Panc1 (cell line): ENCODE measurements at regions not wholly inside any gene's neighbourhood (a gene's known extent, or its start where the extent isn't known, plus 50 kb on each side); places are given as distances from the start of the nearest gene placed in this dataset.

Experiments used
- ATAC-seq: fragments of 200-7000 bp; cut with Tn5 transposase; 2 replicates; pipeline ENCODE4 v1.9.1; 2020; ENCODE audit warnings: mild to moderate bottlenecking, moderate library complexity
- BruUV-seq: library from RNA; stranded (reverse); fragments of 400-500 nt; replicated peaks from 2 replicates; lab custom pipeline; 2021; lab: Mats Ljungman, UMichigan
- CTCF ChIA-PET: fragments of 300-600 bp; sonication (Branson Sonifier 250); formaldehyde crosslinking; loops from one replicate; lab custom pipeline; 2022; ENCODE audit warnings: antibody characterized with exemption; lab: Charles Lee
- POLR2A ChIA-PET: fragments of 300-600 bp; sonication (Branson Sonifier 250); formaldehyde crosslinking; loops from one replicate; lab custom pipeline; 2022; ENCODE audit warnings: antibody characterized with exemption; lab: Charles Lee
- DNase-seq: peaks from one replicate; pipeline ENCODE4 v3.0.0-alpha.2; 2010; ENCODE audit warnings: low read depth, low spot score
- H3K27ac ChIP-seq: 2 replicates; pipeline ENCODE4 v1.5.1; 2011; ENCODE audit warnings: mild to moderate bottlenecking, low read length, inconsistent platforms
- H3K27me3 ChIP-seq: fragments of 200-500 bp; sonication (Bioruptor generic); 2 replicates; pipeline ENCODE4 v1.6.0; 2014; ENCODE audit warnings: low read length, inconsistent platforms; ENCODE audit not compliant: control insufficient read depth, insufficient read depth
- H3K36me3 ChIP-seq: fragments of 200-500 bp; sonication (Bioruptor generic); 2 replicates; pipeline ENCODE4 v1.5.1; 2014; ENCODE audit warnings: inconsistent platforms, mild to moderate bottlenecking, low read length, moderate library complexity; ENCODE audit not compliant: control insufficient read depth, insufficient read depth
- H3K4me1 ChIP-seq: 2 replicates; pipeline ENCODE4 v1.5.1; 2011; ENCODE audit warnings: inconsistent platforms, mild to moderate bottlenecking, low read length, moderate library complexity; ENCODE audit not compliant: control insufficient read depth, insufficient read depth
- H3K4me3 ChIP-seq, 2 experiments: 2 replicates each; pipeline ENCODE4 v1.5.1; 2011 to 2012; ENCODE audit warnings: low read depth in 2 of 2, low read length in 2 of 2, mild to moderate bottlenecking in 2 of 2, inconsistent platforms in 1 of 2, moderate library complexity in 1 of 2
- H3K9me3 ChIP-seq: fragments of 200-500 bp; sonication (Bioruptor generic); 2 replicates; pipeline ENCODE4 v1.5.1; 2014; ENCODE audit warnings: low read depth, mild to moderate bottlenecking, inconsistent platforms, low read length, moderate library complexity; ENCODE audit not compliant: control insufficient read depth, insufficient read depth
- POLR2AphosphoS5 ChIP-seq: IDR thresholded peaks from 2 replicates; pipeline ENCODE4 v1.6.1; 2012; ENCODE audit warnings: mild to moderate bottlenecking, low read depth, low read length, moderate library complexity
- SIN3A ChIP-seq: IDR thresholded peaks from 2 replicates; pipeline ENCODE4 v1.6.1; 2012; ENCODE audit warnings: low read depth, mild to moderate bottlenecking, low read length, moderate library complexity, borderline replicate concordance; ENCODE audit not compliant: insufficient read depth
- TCF7L2 ChIP-seq: IDR thresholded peaks from 2 replicates; pipeline ENCODE4 v1.6.1; 2011; ENCODE audit warnings: mild to moderate bottlenecking, low read depth, low read length, inconsistent platforms
- in situ Hi-C: cut with HindIII; loops from 2 replicates; pipeline ENCODE4 v1.10.0; 2016; ENCODE audit warnings: low sequenced_read_pairs, low pct_unique_long_range_greater_than_20kb
- intact Hi-C: fragments of 100-400 bp; cut with micrococcal nuclease; formaldehyde crosslinking; loops from one replicate; pipeline ENCODE4 v1.10.0; 2022; ENCODE audit not compliant: unreplicated experiment
- TF ChIP-seq, protein P1 (sequence below), 2 experiments: IDR thresholded peaks; 2 replicates each; pipeline ENCODE4 v1.6.1; 2011 to 2012; ENCODE audit warnings: low read depth in 2 of 2, control low read depth in 1 of 2, low read length in 1 of 2, mild to moderate bottlenecking in 1 of 2, moderate library complexity in 1 of 2; ENCODE audit not compliant: insufficient read depth in 1 of 2
- TF ChIP-seq, protein P2 (sequence below): fragments of 450-650 bp; IDR thresholded peaks from 2 replicates; pipeline ENCODE4 v1.5.1; 2017; ENCODE audit warnings: mild to moderate bottlenecking

DNA sequence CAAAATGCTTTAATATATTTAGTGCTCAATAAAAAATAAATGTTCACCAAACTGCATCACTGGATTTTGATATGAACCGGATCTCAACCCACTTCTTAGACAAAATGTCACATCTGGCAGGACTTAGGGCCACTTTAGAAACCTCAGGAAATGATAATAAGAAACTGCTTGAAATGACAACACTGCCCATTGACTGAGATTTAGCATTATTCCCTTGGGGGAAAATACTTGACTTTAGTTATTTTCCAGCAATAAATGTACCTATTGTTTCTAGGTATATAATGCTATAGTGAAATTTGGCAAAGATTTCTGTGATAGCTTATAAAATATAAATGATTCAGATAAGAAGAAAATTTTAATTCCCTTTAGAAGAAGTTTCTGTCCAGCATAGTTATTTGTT lies 195.1 kb downstream of the ICOS start:
- intact Hi-C loops (no loop called here), in situ Hi-C loops (no loop called here)
- no peaks in the 10 kb centered on the region for H3K9me3 ChIP-seq
- no peaks in the 10 kb centered on the region for H3K4me1 ChIP-seq
- ChIA-PET CTCF (no interaction called here), POLR2A (no interaction called here)
- H3K36me3 ChIP-seq, result no peaks in the 10 kb centered on the region
- BruUV-seq, result no TSS peak
- no peak for DNase-seq
- ATAC-seq, result no peak
- H3K27ac ChIP-seq, result no peak overlapping the region
- no peak overlapping the region for H3K4me3 ChIP-seq
- 0 out of 2 replicates have a peak, but pooled peaks cover 5% of the 10 kb centered on the region for H3K27me3 ChIP-seq
- TF ChIP-seq SIN3A, result no peak
- TF ChIP-seq, protein P1, sequence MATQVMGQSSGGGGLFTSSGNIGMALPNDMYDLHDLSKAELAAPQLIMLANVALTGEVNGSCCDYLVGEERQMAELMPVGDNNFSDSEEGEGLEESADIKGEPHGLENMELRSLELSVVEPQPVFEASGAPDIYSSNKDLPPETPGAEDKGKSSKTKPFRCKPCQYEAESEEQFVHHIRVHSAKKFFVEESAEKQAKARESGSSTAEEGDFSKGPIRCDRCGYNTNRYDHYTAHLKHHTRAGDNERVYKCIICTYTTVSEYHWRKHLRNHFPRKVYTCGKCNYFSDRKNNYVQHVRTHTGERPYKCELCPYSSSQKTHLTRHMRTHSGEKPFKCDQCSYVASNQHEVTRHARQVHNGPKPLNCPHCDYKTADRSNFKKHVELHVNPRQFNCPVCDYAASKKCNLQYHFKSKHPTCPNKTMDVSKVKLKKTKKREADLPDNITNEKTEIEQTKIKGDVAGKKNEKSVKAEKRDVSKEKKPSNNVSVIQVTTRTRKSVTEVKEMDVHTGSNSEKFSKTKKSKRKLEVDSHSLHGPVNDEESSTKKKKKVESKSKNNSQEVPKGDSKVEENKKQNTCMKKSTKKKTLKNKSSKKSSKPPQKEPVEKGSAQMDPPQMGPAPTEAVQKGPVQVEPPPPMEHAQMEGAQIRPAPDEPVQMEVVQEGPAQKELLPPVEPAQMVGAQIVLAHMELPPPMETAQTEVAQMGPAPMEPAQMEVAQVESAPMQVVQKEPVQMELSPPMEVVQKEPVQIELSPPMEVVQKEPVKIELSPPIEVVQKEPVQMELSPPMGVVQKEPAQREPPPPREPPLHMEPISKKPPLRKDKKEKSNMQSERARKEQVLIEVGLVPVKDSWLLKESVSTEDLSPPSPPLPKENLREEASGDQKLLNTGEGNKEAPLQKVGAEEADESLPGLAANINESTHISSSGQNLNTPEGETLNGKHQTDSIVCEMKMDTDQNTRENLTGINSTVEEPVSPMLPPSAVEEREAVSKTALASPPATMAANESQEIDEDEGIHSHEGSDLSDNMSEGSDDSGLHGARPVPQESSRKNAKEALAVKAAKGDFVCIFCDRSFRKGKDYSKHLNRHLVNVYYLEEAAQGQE (IDR thresholded peaks at IDR 0.05; ENCODE audit: insufficient read depth in 1 of 2, low read depth in 2 of 2, low read length in 1 of 2), result no peak
- no peak for TF ChIP-seq POLR2AphosphoS5
- TF ChIP-seq, protein P2, sequence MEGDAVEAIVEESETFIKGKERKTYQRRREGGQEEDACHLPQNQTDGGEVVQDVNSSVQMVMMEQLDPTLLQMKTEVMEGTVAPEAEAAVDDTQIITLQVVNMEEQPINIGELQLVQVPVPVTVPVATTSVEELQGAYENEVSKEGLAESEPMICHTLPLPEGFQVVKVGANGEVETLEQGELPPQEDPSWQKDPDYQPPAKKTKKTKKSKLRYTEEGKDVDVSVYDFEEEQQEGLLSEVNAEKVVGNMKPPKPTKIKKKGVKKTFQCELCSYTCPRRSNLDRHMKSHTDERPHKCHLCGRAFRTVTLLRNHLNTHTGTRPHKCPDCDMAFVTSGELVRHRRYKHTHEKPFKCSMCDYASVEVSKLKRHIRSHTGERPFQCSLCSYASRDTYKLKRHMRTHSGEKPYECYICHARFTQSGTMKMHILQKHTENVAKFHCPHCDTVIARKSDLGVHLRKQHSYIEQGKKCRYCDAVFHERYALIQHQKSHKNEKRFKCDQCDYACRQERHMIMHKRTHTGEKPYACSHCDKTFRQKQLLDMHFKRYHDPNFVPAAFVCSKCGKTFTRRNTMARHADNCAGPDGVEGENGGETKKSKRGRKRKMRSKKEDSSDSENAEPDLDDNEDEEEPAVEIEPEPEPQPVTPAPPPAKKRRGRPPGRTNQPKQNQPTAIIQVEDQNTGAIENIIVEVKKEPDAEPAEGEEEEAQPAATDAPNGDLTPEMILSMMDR, result no peak
- TF ChIP-seq TCF7L2, result no peak

DNA sequence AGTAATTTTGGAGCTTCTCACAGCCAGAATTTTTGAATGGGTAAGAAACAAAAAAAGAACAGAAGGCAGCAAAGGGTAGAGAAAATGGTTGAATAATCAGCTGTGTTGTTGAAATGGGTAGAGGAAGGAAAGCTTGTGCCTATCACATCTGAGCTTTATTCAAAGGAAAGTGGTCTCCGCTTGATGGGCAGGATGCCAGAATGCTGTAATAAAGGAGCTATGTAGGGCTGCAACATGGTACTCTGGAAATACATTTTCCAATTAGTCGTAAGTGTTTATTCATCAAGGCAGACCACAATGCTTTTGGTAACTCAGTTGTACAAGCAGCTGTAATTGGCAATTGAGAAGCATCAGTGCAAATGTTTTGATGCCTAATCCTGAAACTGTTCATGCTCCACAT lies 196.9 kb downstream of the ICOS start:
- TF ChIP-seq TCF7L2 (no peak), POLR2AphosphoS5 (no peak), SIN3A (no peak)
- TF ChIP-seq, protein P1 (IDR thresholded peaks at IDR 0.05; ENCODE audit: insufficient read depth in 1 of 2, low read depth in 2 of 2, low read length in 1 of 2), result no peak
- TF ChIP-seq, protein P2, result no peak
- H3K27me3 ChIP-seq, result 0 out of 2 replicates have a peak, but pooled peaks cover 7% of the 10 kb centered on the region
- no peaks in the 10 kb centered on the region for H3K9me3 ChIP-seq
- H3K36me3 ChIP-seq, result no peaks in the 10 kb centered on the region
- no peak overlapping the region for H3K4me3 ChIP-seq
- H3K4me1 ChIP-seq, result no peaks in the 10 kb centered on the region
- in situ Hi-C loops, result no loop called here
- BruUV-seq, result no TSS peak
- intact Hi-C loops, result no loop called here
- ChIA-PET POLR2A (no interaction called here), CTCF (no interaction called here)
- no peak overlapping the region for H3K27ac ChIP-seq
- DNase-seq, result no peak
- ATAC-seq, result no peak
